Upper lobe of left lung (tissue), 4 donors: ENCODE measurements at regions not wholly inside any gene's neighbourhood (a gene's known extent, or its start where the extent isn't known, plus 50 kb on each side); places are given as distances from the start of the nearest gene placed in this dataset.

Experiments
- CTCF ChIP-seq, 6 experiments: fragments of 450-650 bp in 4 of 6; fragments of 200-600 bp in 2 of 6; sonication (generic) in 2 of 6; IDR thresholded peaks; one replicate each; pipeline ENCODE4 v1.5.1; 2016 to 2019; ENCODE audit warnings: antibody characterized with exemption in 6 of 6
- POLR2A ChIP-seq, 4 donors: fragments of 450-650 bp; IDR thresholded peaks; one replicate each; pipeline ENCODE4 v1.5.1; 2016 to 2017; ENCODE audit warnings: antibody characterized with exemption in 4 of 4, mild to moderate bottlenecking in 2 of 4

- TF ChIP-seq CTCF (IDR thresholded peaks at IDR 0.05) (no peak), POLR2A (IDR thresholded peaks at IDR 0.05) (no peak)
Measured at GRCh38 chrX:4925911-4926310, 1212.5 kb upstream of the PRKX start.
